DND-41 (cell line): ENCODE measurements at regions not wholly inside any gene's neighbourhood (a gene's known extent, or its start where the extent isn't known, plus 50 kb on each side); places are given as distances from the start of the nearest gene placed in this dataset.

Experiments used
- EZH2 ChIP-seq: IDR thresholded peaks from 3 replicates; pipeline ENCODE4 v1.6.1; 2012; ENCODE audit warnings: borderline replicate concordance, low read depth, mild to moderate bottlenecking, moderate library complexity, low read length, inconsistent platforms; ENCODE audit not compliant: severe bottlenecking
- TF ChIP-seq, protein P1 (sequence below): IDR thresholded peaks from 2 replicates; pipeline ENCODE4 v1.5.1; 2012; ENCODE audit warnings: borderline replicate concordance, low read length, moderate library complexity, mild to moderate bottlenecking; ENCODE audit not compliant: poor library complexity, severe bottlenecking; ENCODE audit errors: extremely low read depth

DNA sequence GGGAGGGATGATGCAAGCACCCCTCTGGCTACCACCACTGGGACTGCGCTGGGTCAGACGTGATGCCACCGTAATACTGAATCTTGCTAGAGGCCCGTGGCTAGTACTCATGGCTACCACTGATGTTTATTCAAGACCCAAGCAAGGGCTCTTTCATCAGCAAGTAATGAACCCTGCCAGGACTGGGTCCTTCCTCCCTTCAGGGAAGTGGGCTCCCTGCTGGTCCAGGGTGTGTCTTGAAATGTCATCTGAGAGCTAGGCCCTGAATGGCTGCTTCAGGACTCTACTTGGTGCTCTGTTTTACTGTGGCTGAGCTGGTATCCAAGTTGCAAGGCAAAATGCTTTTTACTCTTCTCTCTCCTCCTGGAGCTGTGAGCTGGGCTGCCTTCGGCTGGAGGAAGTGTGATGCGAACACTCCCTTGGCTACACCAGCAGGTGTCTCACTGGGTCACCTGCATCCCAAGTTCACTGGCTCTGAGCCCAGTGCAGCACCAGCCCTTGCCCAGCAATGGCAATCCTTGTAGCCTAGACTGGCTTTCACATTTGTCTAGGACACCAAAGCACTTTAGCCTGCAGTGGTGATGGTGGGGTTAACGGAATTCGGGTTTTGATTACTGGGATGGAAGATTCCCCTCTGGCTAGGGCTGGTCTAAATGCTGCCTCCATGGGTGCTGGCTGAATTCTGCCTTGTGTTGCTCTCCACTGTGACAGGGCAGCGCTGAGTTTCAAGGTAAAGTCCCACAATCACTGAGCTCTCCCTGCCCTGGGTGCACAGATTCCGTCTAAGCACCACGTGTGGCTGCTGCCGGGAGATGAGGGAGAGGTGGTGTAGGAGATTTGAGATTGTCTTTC, 98.6 kb downstream of the USP22 start:
- TF ChIP-seq, protein P1, sequence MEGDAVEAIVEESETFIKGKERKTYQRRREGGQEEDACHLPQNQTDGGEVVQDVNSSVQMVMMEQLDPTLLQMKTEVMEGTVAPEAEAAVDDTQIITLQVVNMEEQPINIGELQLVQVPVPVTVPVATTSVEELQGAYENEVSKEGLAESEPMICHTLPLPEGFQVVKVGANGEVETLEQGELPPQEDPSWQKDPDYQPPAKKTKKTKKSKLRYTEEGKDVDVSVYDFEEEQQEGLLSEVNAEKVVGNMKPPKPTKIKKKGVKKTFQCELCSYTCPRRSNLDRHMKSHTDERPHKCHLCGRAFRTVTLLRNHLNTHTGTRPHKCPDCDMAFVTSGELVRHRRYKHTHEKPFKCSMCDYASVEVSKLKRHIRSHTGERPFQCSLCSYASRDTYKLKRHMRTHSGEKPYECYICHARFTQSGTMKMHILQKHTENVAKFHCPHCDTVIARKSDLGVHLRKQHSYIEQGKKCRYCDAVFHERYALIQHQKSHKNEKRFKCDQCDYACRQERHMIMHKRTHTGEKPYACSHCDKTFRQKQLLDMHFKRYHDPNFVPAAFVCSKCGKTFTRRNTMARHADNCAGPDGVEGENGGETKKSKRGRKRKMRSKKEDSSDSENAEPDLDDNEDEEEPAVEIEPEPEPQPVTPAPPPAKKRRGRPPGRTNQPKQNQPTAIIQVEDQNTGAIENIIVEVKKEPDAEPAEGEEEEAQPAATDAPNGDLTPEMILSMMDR = peak; percentile 49
- no peak for TF ChIP-seq EZH2
